HuH-7.5 (cell line): ENCODE measurements at regions not wholly inside any gene's neighbourhood (a gene's known extent, or its start where the extent isn't known, plus 50 kb on each side); places are given as distances from the start of the nearest gene placed in this dataset.

Experiments
- DNase-seq: peaks from one replicate; pipeline ENCODE4 v3.0.0; 2011; ENCODE audit warnings: low spot score

DNA sequence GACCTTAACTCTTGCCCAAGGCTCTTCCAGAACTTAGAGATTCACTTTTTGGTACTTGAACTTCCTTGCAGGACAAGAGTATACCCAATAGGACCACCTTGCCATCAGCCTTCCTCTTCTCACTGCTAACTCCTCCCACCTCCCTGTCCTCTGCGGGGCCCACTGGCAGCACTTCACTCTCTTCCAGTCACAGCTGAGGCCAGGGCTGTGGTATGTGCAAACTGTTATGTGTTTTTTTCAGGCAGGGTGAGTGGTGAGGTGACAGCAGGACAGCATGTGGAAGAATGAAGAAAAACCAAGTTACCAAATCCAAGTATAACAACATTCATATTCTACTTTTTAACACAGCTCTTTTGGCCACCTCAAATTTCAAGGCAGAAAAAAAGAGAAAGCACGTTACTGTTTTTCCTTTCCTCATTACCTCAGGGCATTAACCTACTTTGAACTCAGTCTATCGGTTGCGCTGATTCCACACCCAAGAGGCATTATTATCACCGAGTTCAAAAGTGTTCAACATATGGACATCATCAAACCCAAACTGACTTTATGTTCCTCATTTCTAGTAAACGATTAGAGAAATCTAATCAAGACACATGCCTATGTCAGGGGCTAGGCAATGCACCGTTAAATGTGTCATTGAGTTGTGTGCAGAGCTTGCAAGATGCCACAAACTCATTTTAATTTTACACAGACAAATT, 605.2 kb upstream of the SYT4 start:
- no peak for DNase-seq

GRCh38 chr18:43883886-43884285, 606.6 kb upstream of the SYT4 start:
- DNase-seq: no peak

- DNase-seq: no peak
Measured at GRCh38 chr18:43886341-43886740, 609.1 kb upstream of the SYT4 start.

DNA sequence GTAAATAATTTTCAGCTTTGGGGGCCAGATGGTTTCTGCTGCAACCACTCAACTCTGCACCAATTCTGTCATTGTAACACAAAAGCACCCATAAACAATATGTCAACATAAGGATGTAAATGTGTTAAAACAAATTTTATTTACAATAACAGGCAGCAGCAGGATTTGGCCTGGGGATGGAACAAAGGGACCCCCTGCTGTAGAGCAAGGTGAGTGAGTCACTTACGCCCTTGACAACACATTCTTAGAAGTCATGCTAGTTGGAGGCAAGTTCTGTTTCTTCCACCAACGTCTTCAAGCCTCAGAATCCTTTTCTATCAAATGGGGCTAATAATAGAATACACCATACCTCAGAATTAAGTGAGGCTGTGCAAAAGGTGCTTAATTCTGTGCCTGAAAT, 610.2 kb upstream of the SYT4 start:
- no peak for DNase-seq

- DNase-seq: no peak
Measured at GRCh38 chr18:43888598-43888997, 611.3 kb upstream of the SYT4 start.

DNA sequence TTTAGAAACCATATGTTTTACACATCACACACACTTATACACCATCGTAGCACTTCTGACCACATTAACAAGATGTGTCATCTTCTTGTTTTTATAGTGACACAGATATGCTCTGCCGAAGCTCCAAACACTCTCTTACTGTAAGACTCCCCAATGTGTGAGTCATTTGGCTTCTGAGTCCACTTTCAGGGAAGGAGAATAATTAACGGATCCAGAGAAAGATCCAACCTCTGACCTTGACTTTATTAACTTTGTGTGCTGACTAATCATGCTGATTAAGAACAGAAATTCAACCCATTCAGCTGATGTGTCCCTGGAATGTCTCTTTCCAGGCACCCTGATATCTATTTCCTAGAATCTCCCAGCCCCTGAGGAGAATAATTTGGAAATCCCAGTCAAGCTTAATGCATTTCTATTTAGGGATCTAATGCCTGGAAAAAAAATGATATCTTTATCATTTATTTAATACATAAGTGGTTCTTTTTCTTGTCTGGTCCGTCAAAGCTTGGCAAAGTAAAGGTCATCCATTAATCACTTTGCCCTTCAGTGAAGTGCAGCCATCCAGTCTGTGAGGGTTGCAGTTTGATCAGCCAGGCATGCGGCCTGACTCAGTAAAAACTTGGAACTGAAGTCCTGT, 615.8 kb upstream of the SYT4 start:
- DNase-seq: no peak

DNA sequence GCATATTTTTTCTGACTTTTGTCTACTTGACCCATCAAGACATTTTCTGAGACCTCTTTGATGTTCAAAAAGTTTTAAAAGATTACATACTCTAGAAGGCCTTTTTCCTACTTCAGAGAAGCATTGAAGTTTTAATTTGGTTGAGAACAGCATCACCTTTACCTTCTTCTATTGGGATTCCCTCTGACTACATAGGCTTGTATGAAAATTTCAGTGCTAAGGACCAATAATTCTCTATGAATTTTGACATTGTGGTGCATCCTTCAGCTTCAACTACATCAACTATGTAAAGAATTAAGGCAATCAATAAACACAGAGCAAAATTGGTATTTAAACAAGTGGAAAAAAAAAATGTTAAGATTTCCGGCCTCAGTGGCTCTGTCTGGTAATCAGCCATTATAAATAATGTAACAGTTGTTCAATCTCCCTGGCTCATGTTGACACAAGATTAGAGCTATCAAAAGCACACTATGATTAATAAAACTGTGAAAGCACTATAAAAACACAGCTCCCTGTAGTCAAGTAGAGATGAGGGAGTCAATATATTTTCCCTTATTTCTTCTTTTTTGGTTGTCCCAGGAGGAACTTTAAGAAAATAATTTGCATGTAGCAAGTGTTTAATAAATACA, 627.0 kb upstream of the SYT4 start:
- no peak for DNase-seq

DNA sequence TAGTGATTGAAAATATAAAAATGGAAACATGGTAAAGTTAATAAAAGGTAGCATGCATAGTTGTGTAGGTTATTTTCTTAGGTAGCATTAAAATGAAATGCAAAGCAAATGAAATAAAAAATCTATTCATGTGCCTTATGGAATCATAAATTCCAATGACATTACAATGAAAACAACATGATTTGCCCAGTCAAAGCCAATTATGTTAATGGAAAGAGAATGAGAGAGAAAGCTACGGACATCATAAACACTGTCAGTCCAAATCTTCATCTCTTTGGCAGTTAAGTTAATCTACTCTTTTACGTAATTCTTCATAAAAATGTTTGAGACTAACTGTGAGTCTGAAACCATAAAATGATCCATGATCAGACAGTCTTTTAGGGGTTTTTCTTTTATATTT, 636.7 kb upstream of the SYT4 start:
- DNase-seq: no peak

DNA sequence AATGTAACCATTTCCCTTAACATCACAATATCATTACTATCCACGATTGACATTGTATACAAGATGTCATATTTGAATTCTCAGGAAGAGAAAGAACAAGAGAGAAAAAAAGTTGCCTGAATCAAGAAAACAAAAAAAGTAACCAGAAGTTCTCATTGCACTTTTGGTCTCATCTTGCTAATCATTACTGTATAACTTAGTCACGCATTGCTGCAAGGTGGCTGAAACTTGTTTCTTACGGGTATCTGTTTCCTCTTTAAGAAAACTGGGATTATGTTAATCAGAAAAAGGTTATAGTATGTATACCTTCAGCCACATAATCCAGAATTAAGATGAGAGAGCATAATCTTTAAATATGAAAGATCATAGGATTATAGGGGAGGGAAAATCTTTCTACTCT, 639.7 kb upstream of the SYT4 start:
- no peak for DNase-seq

- no peak for DNase-seq
Measured at GRCh38 chr18:43917520-43917919, 640.2 kb upstream of the SYT4 start.

DNA sequence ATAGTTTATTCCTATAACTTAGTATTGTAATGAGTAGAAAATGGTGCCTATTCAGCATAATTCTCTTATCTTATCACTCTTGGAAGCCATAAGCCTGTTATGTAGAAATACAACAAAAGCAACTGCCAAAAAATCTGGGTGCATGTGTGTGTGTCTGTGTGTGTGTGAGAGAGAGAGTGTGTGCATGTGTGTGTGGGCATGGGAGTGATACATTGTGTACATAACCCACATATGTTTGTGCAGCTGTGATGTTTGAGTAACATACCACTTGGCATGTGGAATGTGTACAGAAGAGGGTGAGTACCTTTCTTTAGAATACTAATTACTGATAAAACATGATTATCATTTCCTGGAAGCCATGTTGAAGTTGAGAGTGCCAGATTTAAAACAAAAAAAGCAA, 642.3 kb upstream of the SYT4 start:
- no peak for DNase-seq

DNA sequence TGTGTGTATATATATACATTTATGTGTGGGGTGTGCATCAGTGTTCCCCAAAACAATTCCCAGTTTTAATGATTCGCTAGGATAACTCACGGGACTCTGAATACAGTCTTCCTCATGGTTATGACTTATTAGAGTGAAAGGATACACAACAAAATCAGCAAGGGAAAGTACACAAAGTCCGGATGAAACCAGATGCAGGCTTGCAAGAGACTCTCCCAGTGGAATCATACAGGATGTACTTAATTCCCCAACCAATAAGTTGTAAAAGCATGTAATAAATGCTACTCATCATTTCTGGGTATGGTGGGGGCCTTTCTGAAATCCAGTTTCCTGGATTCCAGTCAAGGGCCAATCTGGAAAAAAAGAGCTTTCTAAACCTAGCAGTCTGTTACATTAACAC, 654.1 kb upstream of the SYT4 start:
- no peak for DNase-seq

DNA sequence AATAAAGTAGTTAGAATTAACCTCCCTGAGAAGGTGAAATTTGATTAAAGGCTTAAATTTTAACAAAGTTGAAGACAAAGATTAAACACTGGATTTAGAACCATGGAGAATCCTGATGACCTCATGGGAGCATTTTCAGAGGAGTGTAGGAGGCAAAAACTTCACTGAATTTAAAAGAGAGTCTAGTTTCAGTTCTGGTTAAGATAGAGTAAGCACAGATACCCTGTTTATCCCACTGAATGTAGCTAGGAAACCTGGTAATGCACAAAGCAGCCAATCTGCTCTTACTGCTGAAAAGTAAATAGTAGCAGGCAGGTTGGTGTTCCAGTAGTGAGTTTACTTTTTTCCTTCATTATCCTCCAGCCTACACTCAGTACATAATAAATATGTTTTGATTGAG, 654.9 kb upstream of the SYT4 start:
- no peak for DNase-seq

DNA sequence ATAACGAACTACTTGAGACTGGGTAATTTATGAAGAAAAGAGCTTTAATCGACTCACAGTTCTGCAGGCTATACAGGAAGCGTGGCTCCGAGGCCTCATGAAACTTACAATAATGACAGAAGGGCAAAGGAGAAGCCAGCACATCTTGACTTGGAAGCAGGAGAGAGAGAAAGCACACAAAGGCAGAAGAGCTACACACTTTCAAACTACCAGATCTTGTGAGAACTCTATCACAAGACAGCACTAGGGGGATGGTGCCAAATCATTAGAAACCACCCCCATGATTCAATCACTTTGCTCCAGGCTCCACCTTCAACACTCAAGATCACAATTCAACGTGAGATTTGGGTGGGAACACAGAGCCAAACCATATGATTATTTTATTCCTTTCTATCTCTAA, 655.9 kb upstream of the SYT4 start:
- no peak for DNase-seq

GRCh38 chr18:43934322-43934721, 657.0 kb upstream of the SYT4 start:
- no peak for DNase-seq

GRCh38 chr18:43934781-43935471, 657.6 kb upstream of the SYT4 start:
- DNase-seq: no peak

GRCh38 chr18:43936176-43936575, 658.9 kb upstream of the SYT4 start:
- no peak for DNase-seq

DNA sequence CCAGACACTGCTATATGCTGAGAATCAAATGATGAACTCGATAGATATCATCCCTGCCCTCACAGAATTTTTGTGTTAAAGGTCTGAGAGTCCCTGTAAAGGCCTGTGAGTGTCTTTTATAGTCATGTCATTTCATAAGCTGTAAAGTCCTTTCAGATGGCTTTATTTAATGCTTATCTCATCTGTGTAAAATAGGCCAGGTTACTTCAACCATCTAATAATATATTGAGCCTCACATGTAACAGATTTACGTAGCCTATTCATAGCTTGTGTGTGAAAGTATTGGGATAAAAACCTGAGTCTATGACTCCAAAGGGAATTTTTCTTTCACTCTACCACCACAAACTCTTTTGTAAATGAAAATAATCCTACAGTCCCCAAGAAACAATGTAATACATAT, 672.0 kb upstream of the SYT4 start:
- DNase-seq: no peak

GRCh38 chr18:43950062-43950461, 672.8 kb upstream of the SYT4 start:
- no peak for DNase-seq

DNA sequence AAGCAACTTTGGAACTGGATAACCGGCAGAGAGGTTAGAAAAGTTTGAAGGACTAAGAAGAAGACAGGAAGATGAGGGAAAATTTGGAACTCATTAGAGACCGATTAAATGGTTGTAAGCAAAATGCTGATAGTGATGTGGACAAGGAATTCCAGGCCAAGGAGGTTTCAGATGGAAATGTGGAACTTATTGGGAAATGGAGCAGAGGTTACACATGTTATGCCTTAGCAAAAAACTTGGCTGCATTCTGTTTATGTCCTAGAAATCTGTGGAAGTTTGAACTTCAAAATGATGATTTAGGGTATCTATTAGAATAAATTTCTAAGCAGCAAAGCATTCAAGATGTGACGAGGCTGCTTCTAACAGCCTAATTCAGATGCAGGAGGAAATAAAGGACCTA, 675.1 kb upstream of the SYT4 start:
- DNase-seq: no peak

GRCh38 chr18:43961722-43962121, 684.4 kb upstream of the SYT4 start:
- DNase-seq: no peak

- DNase-seq: no peak
Measured at GRCh38 chr18:43964666-43965065, 687.4 kb upstream of the SYT4 start.

GRCh38 chr18:43965691-43966090, 688.4 kb upstream of the SYT4 start:
- no peak for DNase-seq
